ENCODE measurements at regions not wholly inside any gene's neighbourhood (a gene's known extent, or its start where the extent isn't known, plus 50 kb on each side); places are given as distances from the start of the nearest gene placed in this dataset.

DNA sequence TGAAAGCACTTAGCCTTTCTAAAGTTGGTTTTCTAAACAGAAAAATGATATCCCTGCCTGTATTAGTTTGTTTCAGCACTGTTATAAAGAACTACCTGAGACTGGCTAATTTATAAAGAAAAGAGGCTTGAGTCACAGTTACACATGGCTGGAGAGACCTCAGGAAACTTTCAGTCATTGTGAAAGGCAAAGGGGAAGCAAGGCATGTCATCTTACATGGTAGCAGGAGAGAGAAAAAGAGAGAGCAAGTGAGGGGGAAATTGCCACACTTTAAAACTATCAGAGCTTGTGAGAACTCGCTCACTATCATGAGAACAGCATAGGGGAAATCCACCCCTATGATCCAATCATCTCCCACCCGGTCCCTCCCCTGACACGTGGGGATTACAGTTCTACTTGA is 64.9 kb downstream of the FAM170A start:
- no peak for TF ChIP-seq POLR2AphosphoS5 (IDR thresholded peaks at IDR 0.05; ENCODE audit: low read depth, low read length)
- no peak for TF ChIP-seq RNF2 (conservative IDR thresholded peaks at IDR 0.05; ENCODE audit: low read depth)
- no peak for TF ChIP-seq REPIN1 (CRISPR knock-in tag; IDR thresholded peaks at IDR 0.05; ENCODE audit: borderline replicate concordance, low read depth)
- TF ChIP-seq, protein P1, sequence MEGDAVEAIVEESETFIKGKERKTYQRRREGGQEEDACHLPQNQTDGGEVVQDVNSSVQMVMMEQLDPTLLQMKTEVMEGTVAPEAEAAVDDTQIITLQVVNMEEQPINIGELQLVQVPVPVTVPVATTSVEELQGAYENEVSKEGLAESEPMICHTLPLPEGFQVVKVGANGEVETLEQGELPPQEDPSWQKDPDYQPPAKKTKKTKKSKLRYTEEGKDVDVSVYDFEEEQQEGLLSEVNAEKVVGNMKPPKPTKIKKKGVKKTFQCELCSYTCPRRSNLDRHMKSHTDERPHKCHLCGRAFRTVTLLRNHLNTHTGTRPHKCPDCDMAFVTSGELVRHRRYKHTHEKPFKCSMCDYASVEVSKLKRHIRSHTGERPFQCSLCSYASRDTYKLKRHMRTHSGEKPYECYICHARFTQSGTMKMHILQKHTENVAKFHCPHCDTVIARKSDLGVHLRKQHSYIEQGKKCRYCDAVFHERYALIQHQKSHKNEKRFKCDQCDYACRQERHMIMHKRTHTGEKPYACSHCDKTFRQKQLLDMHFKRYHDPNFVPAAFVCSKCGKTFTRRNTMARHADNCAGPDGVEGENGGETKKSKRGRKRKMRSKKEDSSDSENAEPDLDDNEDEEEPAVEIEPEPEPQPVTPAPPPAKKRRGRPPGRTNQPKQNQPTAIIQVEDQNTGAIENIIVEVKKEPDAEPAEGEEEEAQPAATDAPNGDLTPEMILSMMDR (CRISPR knock-in tag; IDR thresholded peaks at IDR 0.05) = no peak
- TF ChIP-seq, protein P2, sequence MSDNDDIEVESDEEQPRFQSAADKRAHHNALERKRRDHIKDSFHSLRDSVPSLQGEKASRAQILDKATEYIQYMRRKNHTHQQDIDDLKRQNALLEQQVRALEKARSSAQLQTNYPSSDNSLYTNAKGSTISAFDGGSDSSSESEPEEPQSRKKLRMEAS (IDR thresholded peaks at IDR 0.05) = no peak
- no peak for TF ChIP-seq ZNF572 (CRISPR knock-in tag; IDR thresholded peaks at IDR 0.05)
- no peak for TF ChIP-seq SMC3 (IDR thresholded peaks at IDR 0.05; ENCODE audit: low read length)
- no peak for TF ChIP-seq PHF20 (CRISPR knock-in tag; IDR thresholded peaks at IDR 0.05)
- no peak for TF ChIP-seq KLF16 (CRISPR knock-in tag; IDR thresholded peaks at IDR 0.05)
- no peak for TF ChIP-seq EZH2 (conservative IDR thresholded peaks at IDR 0.05; ENCODE audit: low read depth, low read length)

Measured in HepG2 (cell line).